ENCODE measurements at regions not wholly inside any gene's neighbourhood (a gene's known extent, or its start where the extent isn't known, plus 50 kb on each side); places are given as distances from the start of the nearest gene placed in this dataset.
A peak's percentile ranks its signal among the peaks of the same experiment; 100 is the strongest.

DNA sequence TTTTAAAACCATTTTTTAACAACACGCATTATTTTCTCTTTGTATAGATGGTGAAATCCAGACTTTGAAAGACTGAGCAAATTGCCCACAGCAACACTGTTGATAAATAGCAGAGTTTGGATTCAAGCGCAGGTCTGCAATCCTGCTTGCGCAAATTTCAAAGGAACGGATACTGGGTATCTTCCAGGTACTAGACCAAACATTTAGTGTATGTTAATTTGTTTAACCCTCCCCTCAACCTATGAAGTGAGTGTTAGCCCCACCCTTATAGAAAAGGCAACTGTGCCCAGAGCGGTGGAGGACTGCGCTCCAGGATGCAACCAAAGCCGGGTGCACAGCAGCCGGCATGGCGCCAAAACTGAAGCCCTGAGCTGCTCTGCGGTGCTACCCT is 103.8 kb downstream of the CPN2 start:
- no peak for DNase-seq (ENCODE audit: extremely low read depth, low read depth)

DNA sequence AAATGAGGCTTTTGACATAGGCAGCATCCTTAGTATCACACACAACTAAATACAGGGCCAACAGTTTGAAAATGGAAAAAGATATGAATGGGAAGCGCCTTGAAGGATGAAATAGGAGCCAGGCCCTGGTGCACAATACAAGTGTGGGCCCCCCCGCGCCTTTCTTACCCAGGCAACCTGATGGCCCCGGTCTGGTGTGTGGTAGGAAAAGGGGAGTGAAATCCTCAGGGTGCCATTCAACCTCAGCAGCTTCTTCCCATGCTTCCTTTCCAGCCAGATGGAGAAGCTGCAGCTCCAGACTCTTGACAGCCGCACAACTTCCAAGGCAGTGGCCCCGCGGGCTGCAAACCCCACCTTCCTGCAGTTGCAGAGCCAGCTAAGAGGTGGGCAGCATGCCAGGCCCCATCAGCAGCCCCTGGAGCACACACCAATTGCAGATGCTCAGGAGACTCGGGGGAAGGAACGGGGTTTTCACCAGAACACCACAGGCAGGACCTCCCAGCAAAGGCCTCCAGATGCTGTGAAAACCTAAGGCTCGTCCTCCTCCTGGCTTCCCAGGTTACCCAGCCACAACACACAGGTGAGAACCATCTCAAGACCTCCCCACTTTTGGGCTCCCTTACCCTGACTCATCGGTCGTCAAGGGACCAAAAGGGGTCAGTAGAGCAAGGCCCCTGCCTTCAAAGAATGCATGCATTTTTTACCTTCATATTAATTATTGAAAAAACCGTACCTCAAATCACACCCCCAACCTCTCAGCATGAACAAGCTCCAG is 101.6 kb downstream of the CPN2 start:
- TF ChIP-seq, protein P1, sequence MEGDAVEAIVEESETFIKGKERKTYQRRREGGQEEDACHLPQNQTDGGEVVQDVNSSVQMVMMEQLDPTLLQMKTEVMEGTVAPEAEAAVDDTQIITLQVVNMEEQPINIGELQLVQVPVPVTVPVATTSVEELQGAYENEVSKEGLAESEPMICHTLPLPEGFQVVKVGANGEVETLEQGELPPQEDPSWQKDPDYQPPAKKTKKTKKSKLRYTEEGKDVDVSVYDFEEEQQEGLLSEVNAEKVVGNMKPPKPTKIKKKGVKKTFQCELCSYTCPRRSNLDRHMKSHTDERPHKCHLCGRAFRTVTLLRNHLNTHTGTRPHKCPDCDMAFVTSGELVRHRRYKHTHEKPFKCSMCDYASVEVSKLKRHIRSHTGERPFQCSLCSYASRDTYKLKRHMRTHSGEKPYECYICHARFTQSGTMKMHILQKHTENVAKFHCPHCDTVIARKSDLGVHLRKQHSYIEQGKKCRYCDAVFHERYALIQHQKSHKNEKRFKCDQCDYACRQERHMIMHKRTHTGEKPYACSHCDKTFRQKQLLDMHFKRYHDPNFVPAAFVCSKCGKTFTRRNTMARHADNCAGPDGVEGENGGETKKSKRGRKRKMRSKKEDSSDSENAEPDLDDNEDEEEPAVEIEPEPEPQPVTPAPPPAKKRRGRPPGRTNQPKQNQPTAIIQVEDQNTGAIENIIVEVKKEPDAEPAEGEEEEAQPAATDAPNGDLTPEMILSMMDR (IDR thresholded peaks at IDR 0.05; ENCODE audit: low read depth, low read length, missing control alignments): no peak
- peak; percentile 52 for DNase-seq (ENCODE audit: extremely low read depth, low read depth)
- H3K4me3 ChIP-seq (replicated peaks; ENCODE audit: low read depth, low read length): no peak overlapping the region

More for the DNA sequence above, 103.8 kb downstream of the CPN2 start:
- H3K4me3 ChIP-seq (replicated peaks; ENCODE audit: low read depth, low read length): no peak overlapping the region
- TF ChIP-seq, protein P1 (IDR thresholded peaks at IDR 0.05; ENCODE audit: low read depth, low read length, missing control alignments): no peak

DNA sequence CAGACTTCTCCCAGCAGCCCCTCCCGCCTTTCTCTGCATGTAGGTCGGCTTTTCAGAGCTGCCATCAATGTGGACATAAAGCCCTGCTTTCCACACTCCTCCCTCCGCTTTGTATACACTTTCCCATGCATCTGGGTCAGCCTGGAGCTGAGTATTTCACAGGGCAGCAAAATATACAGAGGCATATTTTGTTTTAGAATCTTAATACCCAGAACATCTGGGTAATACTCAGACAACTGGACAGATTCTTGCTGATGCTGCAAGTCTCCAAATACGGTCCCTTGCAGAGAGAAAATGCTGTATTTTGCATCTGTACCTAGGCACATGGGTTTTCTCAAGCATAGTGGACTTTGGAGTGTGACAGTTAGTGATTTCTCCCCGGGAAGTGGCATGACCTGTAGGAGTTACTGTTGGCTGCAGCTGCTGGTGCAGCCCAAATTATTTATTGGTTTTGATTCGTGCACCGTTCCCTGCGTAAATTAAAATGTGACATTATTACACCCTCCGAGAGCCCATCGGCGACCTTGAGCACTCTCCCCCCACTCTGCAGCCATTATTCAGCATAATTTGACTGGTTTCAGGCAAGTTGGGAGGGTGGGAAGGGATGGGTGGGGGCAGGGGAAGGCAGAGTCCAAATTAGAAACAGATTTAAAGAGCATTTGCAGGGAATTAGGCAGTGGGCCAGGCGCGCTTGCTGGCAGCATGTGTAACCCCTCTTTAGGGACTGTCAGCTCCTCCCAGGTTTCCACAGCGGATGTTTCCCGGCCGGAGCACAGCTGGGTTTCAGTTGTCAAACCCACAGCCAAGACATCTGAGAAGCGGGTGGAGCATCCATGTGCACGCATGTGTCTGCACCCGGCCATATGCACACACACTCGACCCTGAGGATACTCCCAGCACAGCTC is 100.8 kb downstream of the CPN2 start:
- H3K4me3 ChIP-seq (replicated peaks; ENCODE audit: low read depth, low read length): no peak overlapping the region
- peak; percentile 89 for DNase-seq (ENCODE audit: extremely low read depth, low read depth)
- TF ChIP-seq, protein P1 (IDR thresholded peaks at IDR 0.05; ENCODE audit: low read depth, low read length, missing control alignments): no peak

DNA sequence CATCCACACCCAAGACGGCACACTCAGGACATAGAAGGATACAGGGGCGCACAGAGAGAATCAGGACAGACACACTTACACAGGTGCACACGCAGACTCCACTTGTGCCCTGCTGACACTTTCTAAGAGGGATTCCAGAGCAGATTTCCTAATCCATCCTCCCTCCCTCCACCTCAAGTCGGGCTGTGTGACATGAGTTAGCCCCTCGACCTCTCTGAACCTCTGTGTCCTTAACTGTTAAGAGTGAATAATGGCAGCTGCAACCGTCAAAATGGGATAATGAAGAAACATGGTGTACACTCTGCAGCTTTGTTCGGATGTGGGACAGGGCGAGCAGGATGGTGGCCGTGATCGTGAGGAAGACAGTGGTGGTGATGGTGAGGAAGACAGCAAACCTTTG is 100.1 kb downstream of the CPN2 start:
- TF ChIP-seq, protein P1 (IDR thresholded peaks at IDR 0.05; ENCODE audit: low read depth, low read length, missing control alignments): no peak
- DNase-seq (ENCODE audit: extremely low read depth, low read depth): no peak
- no peak overlapping the region for H3K4me3 ChIP-seq (replicated peaks; ENCODE audit: low read depth, low read length)

DNA sequence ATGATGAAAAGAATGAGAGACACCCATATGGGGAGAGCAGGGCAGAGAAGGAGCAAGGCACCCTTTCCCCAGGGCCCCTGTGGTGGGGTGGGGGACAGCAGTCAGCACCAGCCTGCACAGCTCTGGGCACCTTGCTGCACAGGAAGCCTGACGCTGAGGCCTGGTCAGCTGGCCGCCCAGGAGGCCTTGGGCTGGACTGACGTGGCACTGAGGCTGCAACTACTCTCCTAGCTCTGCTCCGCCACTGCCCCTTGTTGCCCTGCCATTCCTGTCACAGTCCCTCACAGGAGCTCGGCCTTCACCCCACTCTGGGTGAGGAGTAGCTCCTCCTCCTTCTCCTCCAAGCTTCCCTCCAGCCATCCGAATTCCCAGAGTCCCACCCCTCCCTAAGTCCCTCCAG is 99.7 kb downstream of the CPN2 start:
- no peak for DNase-seq (ENCODE audit: extremely low read depth, low read depth)
- H3K4me3 ChIP-seq (replicated peaks; ENCODE audit: low read depth, low read length): no peak overlapping the region
- TF ChIP-seq, protein P1 (IDR thresholded peaks at IDR 0.05; ENCODE audit: low read depth, low read length, missing control alignments): no peak

DNA sequence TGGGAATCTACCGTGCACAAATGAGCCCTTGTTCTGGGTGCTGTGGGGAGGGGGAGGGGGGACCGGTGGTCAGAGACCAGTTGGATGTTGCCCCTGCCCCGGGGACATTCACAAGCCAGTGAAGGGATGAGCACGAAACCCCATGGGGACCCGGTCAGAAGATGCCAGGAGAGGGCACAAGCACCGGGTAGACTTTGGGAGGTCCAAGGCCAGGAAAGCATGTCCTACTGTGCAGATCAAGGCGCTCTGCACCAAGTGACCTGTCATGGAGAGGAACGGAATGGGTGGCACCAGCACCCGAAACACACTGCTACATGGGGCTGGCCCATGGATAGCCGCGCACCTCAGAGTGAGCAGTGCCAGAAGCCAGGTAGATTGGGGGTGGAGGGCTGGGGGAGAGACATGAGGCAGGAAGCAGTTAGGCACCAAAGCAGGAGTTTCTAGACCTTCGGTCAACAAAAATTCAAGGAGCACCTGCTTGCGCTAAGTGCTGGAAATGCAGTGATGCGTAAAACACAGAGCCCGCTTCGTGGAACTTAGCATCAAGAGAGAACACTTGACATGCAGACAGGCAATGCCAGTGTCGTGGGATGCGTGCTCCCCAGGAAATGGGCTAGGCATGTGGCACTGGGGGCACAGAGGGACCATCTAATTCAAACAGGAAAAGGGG is 99.1 kb downstream of the CPN2 start:
- H3K4me3 ChIP-seq (replicated peaks; ENCODE audit: low read depth, low read length): no peak overlapping the region
- DNase-seq (ENCODE audit: extremely low read depth, low read depth): no peak
- TF ChIP-seq, protein P1 (IDR thresholded peaks at IDR 0.05; ENCODE audit: low read depth, low read length, missing control alignments): no peak

All from HFF-Myc (cell line).